OCI-LY1 (cell line): ENCODE measurements at regions not wholly inside any gene's neighbourhood (a gene's known extent, or its start where the extent isn't known, plus 50 kb on each side); places are given as distances from the start of the nearest gene placed in this dataset.
"Not testable (repeated sequence)": the region's sequence is repeated elsewhere in the genome, so short reads cannot be mapped to it uniquely, and the experiment has no call there.

Experiments
- H2AFZ ChIP-seq: fragments of 200-600 bp; sonication (generic), shearing (Covaris generic); 2 replicates; pipeline ENCODE4 v1.6.0; 2014; ENCODE audit warnings: antibody characterized with exemption, mild to moderate bottlenecking, low read length
- H3F3A ChIP-seq: fragments of 200-600 bp; sonication (generic), shearing (Covaris generic); 2 replicates; pipeline ENCODE4 v1.6.0; 2014; ENCODE audit warnings: mild to moderate bottlenecking, antibody characterized with exemption, low read length, moderate library complexity; ENCODE audit not compliant: insufficient read depth
- H3K27ac ChIP-seq: fragments of 200-600 bp; sonication (generic); 2 replicates; pipeline ENCODE4 v1.5.1; 2014; ENCODE audit warnings: low read length, mixed run types, mild to moderate bottlenecking, low read depth; ENCODE audit not compliant: poor library complexity, severe bottlenecking
- H3K27me3 ChIP-seq: fragments of 200-600 bp; sonication (generic); 2 replicates; pipeline ENCODE4 v1.6.0; 2014; ENCODE audit warnings: antibody characterized with exemption, mild to moderate bottlenecking, low read length, moderate library complexity; ENCODE audit not compliant: insufficient read depth
- H3K36me3 ChIP-seq: fragments of 200-600 bp; sonication (generic); 2 replicates; pipeline ENCODE4 v1.6.1; 2014; ENCODE audit warnings: mild to moderate bottlenecking, antibody characterized with exemption, low read length, moderate library complexity, mixed read lengths; ENCODE audit not compliant: insufficient read depth
- H3K4me1 ChIP-seq: fragments of 200-600 bp; sonication (generic); 2 replicates; pipeline ENCODE4 v1.5.1; 2014; ENCODE audit warnings: mild to moderate bottlenecking, low read length, moderate library complexity; ENCODE audit not compliant: insufficient read depth, severe bottlenecking
- H3K4me2 ChIP-seq: fragments of 200-600 bp; sonication (generic), shearing (Covaris generic); 2 replicates; pipeline ENCODE4 v1.6.1; 2014; ENCODE audit warnings: low read length
- H3K4me3 ChIP-seq: fragments of 200-600 bp; sonication (generic); 2 replicates; pipeline ENCODE4 v1.5.1; 2014; ENCODE audit warnings: low read length, low read depth, mild to moderate bottlenecking, mixed read lengths; ENCODE audit not compliant: poor library complexity, severe bottlenecking
- H3K79me2 ChIP-seq: fragments of 200-600 bp; shearing (Covaris generic); 2 replicates; pipeline ENCODE4 v1.6.1; 2016; ENCODE audit warnings: mixed run types, low read length, mixed read lengths; ENCODE audit not compliant: insufficient read depth
- H3K9ac ChIP-seq: fragments of 200-600 bp; sonication (generic), shearing (Covaris generic); 2 replicates; pipeline ENCODE4 v1.6.1; 2014; ENCODE audit warnings: mild to moderate bottlenecking, low read length, mixed read lengths
- H3K9me2 ChIP-seq: fragments of 200-600 bp; sonication (generic), shearing (Covaris generic); 2 replicates; pipeline ENCODE4 v1.6.1; 2014; ENCODE audit warnings: low read depth, mild to moderate bottlenecking, low read length, mixed read lengths
- H3K9me3 ChIP-seq: fragments of 200-600 bp; shearing (Covaris generic); 2 replicates; pipeline ENCODE4 v1.6.1; 2014; ENCODE audit warnings: low read length, mixed read lengths
- H4K20me1 ChIP-seq: fragments of 200-600 bp; sonication (generic), shearing (Covaris generic); 2 replicates; pipeline ENCODE4 v1.6.0; 2016; ENCODE audit warnings: mild to moderate bottlenecking, low read length; ENCODE audit not compliant: insufficient read depth
- EZH2 ChIP-seq: fragments of 200-600 bp; sonication (generic), shearing (Covaris generic); IDR thresholded peaks from 2 replicates; pipeline ENCODE4 v1.8.0; 2017; ENCODE audit warnings: borderline replicate concordance, mixed run types, mild to moderate bottlenecking, antibody characterized with exemption, low read length, moderate library complexity, mixed read lengths
- TF ChIP-seq, protein P1 (sequence below): fragments of 200-600 bp; sonication (generic), shearing (Covaris generic); IDR thresholded peaks from 2 replicates; pipeline ENCODE4 v1.5.1; 2017; ENCODE audit warnings: mild to moderate bottlenecking, antibody characterized with exemption, low read length, moderate library complexity, mixed read lengths

GRCh38 chrX:92283308-92283707 lies 504.1 kb downstream of the PCDH11X start:
- Histone ChIP-seq H3K4me1 (no peaks in the 10 kb centered on the region), H3K9me3 (no peaks in the 10 kb centered on the region), H3K27ac (no peak overlapping the region), H3K79me2 (no peaks in the 10 kb centered on the region), H3K27me3 (no peaks in the 10 kb centered on the region), H3F3A (no peaks in the 10 kb centered on the region), H3K4me3 (no peak overlapping the region), H3K9ac (no peak overlapping the region), H3K9me2 (no peaks in the 10 kb centered on the region), H3K36me3 (no peaks in the 10 kb centered on the region), H3K4me2 (no peak overlapping the region), H4K20me1 (no peaks in the 10 kb centered on the region), H2AFZ (no peak overlapping the region)
- TF ChIP-seq EZH2, result no peak
- TF ChIP-seq, protein P1, sequence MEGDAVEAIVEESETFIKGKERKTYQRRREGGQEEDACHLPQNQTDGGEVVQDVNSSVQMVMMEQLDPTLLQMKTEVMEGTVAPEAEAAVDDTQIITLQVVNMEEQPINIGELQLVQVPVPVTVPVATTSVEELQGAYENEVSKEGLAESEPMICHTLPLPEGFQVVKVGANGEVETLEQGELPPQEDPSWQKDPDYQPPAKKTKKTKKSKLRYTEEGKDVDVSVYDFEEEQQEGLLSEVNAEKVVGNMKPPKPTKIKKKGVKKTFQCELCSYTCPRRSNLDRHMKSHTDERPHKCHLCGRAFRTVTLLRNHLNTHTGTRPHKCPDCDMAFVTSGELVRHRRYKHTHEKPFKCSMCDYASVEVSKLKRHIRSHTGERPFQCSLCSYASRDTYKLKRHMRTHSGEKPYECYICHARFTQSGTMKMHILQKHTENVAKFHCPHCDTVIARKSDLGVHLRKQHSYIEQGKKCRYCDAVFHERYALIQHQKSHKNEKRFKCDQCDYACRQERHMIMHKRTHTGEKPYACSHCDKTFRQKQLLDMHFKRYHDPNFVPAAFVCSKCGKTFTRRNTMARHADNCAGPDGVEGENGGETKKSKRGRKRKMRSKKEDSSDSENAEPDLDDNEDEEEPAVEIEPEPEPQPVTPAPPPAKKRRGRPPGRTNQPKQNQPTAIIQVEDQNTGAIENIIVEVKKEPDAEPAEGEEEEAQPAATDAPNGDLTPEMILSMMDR, result no peak

DNA sequence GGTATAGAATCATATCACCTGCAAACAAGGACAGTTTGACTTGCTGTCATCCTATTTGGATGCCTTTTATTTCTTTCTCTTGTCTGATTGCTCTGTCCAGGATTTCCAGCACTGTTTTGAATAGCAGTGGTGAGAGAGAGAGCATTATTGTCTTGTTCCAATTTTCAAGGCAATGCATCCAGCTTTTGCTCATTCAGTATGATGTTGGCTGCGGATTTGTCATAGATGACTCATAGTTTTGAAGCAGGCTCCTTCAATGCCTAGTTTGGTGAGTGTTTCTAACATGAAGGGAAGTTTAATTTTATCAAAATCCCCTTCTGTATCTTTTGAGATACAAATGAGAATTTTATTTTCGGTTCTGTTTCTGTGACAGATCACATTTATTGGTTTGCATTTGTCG lies 518.9 kb downstream of the PCDH11X start:
- H3F3A ChIP-seq, H3K4me2 ChIP-seq, H4K20me1 ChIP-seq, H3K9me3 ChIP-seq, H3K27ac ChIP-seq, H3K36me3 ChIP-seq, H3K9me2 ChIP-seq, H2AFZ ChIP-seq, H3K9ac ChIP-seq, H3K79me2 ChIP-seq, H3K4me3 ChIP-seq, H3K27me3 ChIP-seq, H3K4me1 ChIP-seq: not testable (repeated sequence)

GRCh38 chrX:92333194-92333593 lies 554.0 kb downstream of the PCDH11X start:
- not testable (repeated sequence) for H3K4me3 ChIP-seq, H2AFZ ChIP-seq, H3F3A ChIP-seq, H3K9ac ChIP-seq, H3K79me2 ChIP-seq, H4K20me1 ChIP-seq, H3K9me3 ChIP-seq, H3K9me2 ChIP-seq, H3K4me2 ChIP-seq, H3K36me3 ChIP-seq, H3K4me1 ChIP-seq, H3K27me3 ChIP-seq, H3K27ac ChIP-seq

GRCh38 chrX:92351065-92351464 lies 571.9 kb downstream of the PCDH11X start:
- H3K9me3 ChIP-seq, H3K27ac ChIP-seq, H4K20me1 ChIP-seq, H3K9me2 ChIP-seq, H3K4me2 ChIP-seq, H3K36me3 ChIP-seq, H3K27me3 ChIP-seq, H3K4me3 ChIP-seq, H3K9ac ChIP-seq, H3K4me1 ChIP-seq, H2AFZ ChIP-seq, H3F3A ChIP-seq, H3K79me2 ChIP-seq: not testable (repeated sequence)

- no peak for TF ChIP-seq EZH2
- TF ChIP-seq, protein P1, result no peak
- Histone ChIP-seq H3K79me2 (no peaks in the 10 kb centered on the region), H3K9ac (no peak overlapping the region), H2AFZ (no peak overlapping the region), H3K4me3 (no peak overlapping the region), H3F3A (no peaks in the 10 kb centered on the region), H3K9me2 (no peaks in the 10 kb centered on the region), H3K36me3 (no peaks in the 10 kb centered on the region), H3K4me2 (no peak overlapping the region), H3K27ac (no peak overlapping the region), H3K4me1 (no peaks in the 10 kb centered on the region), H4K20me1 (no peaks in the 10 kb centered on the region), H3K27me3 (no peaks in the 10 kb centered on the region), H3K9me3 (no peaks in the 10 kb centered on the region)
Observed at GRCh38 chrX:92351511-92351910, 572.3 kb downstream of the PCDH11X start.
